IMR-90 (cell line): ENCODE measurements at regions not wholly inside any gene's neighbourhood (a gene's known extent, or its start where the extent isn't known, plus 50 kb on each side); places are given as distances from the start of the nearest gene placed in this dataset.

Experiments
- CEBPB ChIP-seq: IDR thresholded peaks from 2 replicates; pipeline ENCODE4 v1.6.1; 2012; ENCODE audit warnings: low read depth, low read length, improper control_type of control experiment
- CHD1 ChIP-seq: IDR thresholded peaks from 2 replicates; pipeline ENCODE4 v1.6.1; 2012; ENCODE audit warnings: low read depth, low read length, improper control_type of control experiment
- CTCF ChIP-seq: conservative IDR thresholded peaks from 2 replicates; pipeline ENCODE4 v1.5.1; 2012; ENCODE audit warnings: mild to moderate bottlenecking, low read depth, low read length, improper control_type of control experiment
- MXI1 ChIP-seq: IDR thresholded peaks from 2 replicates; pipeline ENCODE4 v1.6.1; 2012; ENCODE audit warnings: low read depth, mild to moderate bottlenecking, low read length, moderate library complexity, borderline replicate concordance
- NFE2L2 ChIP-seq: fragments of 150-350 bp; IDR thresholded peaks from 2 replicates; pipeline ENCODE4 v1.6.1; 2016; ENCODE audit warnings: low read depth, mild to moderate bottlenecking, low read length
- POLR2A ChIP-seq: IDR thresholded peaks from 2 replicates; pipeline ENCODE4 v1.6.1; 2012; ENCODE audit warnings: mild to moderate bottlenecking, low read depth, low read length
- RAD21 ChIP-seq: IDR thresholded peaks from 2 replicates; pipeline ENCODE4 v1.6.1; 2012; ENCODE audit warnings: low read length, improper control_type of control experiment
- RFX5 ChIP-seq: IDR thresholded peaks from 2 replicates; pipeline ENCODE4 v1.8.0; 2012; ENCODE audit warnings: low read depth, mild to moderate bottlenecking, low read length, moderate library complexity

DNA sequence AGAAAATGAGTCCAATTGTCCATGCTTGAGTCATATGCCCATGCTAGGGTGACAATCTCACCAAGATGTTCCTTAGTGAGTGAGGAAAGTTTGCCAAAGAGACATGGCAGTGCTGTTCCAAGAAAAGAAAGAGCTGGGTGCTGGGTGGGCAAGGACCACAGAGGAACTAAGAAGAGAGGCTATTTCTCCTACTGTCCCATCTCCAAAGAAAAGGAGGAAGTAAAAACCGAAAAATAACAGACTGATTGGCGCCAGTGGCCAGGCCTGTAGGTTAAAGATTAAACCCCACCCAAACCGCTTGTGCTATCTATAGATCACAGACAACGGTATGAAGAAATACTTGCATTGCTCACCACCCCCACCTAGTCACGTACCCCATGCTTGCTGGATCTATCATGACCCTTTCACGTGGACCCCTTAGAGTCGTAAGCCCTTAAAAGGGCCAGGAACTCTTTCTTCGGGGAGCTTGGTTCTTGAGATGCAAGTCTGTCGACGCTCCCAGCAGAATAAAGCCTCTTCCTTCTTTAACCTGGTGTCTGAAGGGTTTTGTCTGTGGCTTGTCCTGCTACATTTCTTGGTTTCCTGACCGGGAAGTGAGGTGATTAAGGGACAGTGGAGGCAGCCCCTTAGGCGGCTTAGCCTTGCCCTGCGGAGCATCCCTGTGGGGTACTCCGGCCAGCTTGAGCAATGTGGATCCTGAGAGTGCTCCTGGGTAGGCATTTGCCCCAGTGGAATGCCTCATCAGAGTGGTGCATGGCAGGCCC, 606.5 kb downstream of the UQCRFS1 start:
- TF ChIP-seq CTCF: no peak
- no peak for TF ChIP-seq POLR2A
- TF ChIP-seq RAD21: no peak
- no peak for TF ChIP-seq RFX5
- no peak for TF ChIP-seq MXI1
- no peak for TF ChIP-seq CEBPB
- no peak for TF ChIP-seq NFE2L2
- TF ChIP-seq CHD1: no peak
